HepG2 (cell line): ENCODE measurements at regions not wholly inside any gene's neighbourhood (a gene's known extent, or its start where the extent isn't known, plus 50 kb on each side); places are given as distances from the start of the nearest gene placed in this dataset.

Experiments
- ATAC-seq: fragments of 200-7000 bp; cut with Tn5 transposase; 3 replicates; pipeline ENCODE4 v1.9.1; 2020; ENCODE audit warnings: mild to moderate bottlenecking, moderate library complexity
- BruUV-seq: library from RNA; stranded (reverse); fragments of 400-500 nt; replicated peaks from 2 replicates; lab custom pipeline; 2021; lab: Mats Ljungman, UMichigan
- CTCF ChIA-PET: fragments of 300-600 bp; formaldehyde crosslinking; extraction: SDS; loops from one replicate; lab custom pipeline; 2021; ENCODE audit warnings: low total read pairs, inconsistent platforms, low intra/inter-chr PET ratio; lab: Yijun Ruan, JAX
- POLR2A ChIA-PET: fragments of 350-600 bp; sonication (Branson Sonifier 250); formaldehyde crosslinking; loops from one replicate; lab custom pipeline; 2020; ENCODE audit warnings: antibody characterized with exemption, inconsistent platforms; lab: Yijun Ruan, JAX
- DNase-seq: peaks from one replicate; pipeline ENCODE4 v3.0.0-alpha.2; 2015; ENCODE audit warnings: low spot score
- FAIRE-seq: peaks from 3 replicates; lab custom pipeline; 2011; peaks lifted over from hg19 to GRCh38; lab: Jason Lieb, UNC
- H2AFZ ChIP-seq: one replicate; pipeline ENCODE4 v1.6.1; 2011; ENCODE audit warnings: low read length, inconsistent platforms
- H3K27ac ChIP-seq: fragments of 300-600 bp; 3 replicates; pipeline ENCODE4 v1.8.0; 2011; ENCODE audit warnings: mixed run types, mild to moderate bottlenecking, mixed read lengths, low read length, inconsistent platforms; ENCODE audit not compliant: insufficient read depth; ENCODE audit errors: extremely low read length
- H3K27me3 ChIP-seq, 2 experiments: fragments of 200-600 bp in 1 of 2; 2 replicates in 1 of 2; 3 replicates in 1 of 2; pipeline versions ENCODE4 v1.6.0 to v1.8.0; 2011; ENCODE audit warnings: low read length in 2 of 2, mild to moderate bottlenecking in 2 of 2, moderate library complexity in 2 of 2, inconsistent platforms in 1 of 2; ENCODE audit not compliant: insufficient read depth in 2 of 2, control insufficient read depth in 1 of 2
- H3K36me3 ChIP-seq, 2 experiments: fragments of 200-600 bp in 1 of 2; replicated peaks in 1 of 2; 2 replicates in 1 of 2; 3 replicates in 1 of 2; pipeline versions ENCODE4 v1.5.1 to v1.8.0; 2011; ENCODE audit warnings: low read length in 2 of 2, inconsistent platforms in 1 of 2; ENCODE audit not compliant: insufficient read depth in 2 of 2, control insufficient read depth in 1 of 2
- H3K4me1 ChIP-seq: 2 replicates; pipeline ENCODE4 v1.5.1; 2012; ENCODE audit warnings: low read length, inconsistent platforms; ENCODE audit not compliant: insufficient read depth
- H3K4me2 ChIP-seq: 2 replicates; pipeline ENCODE4 v1.6.0; 2011; ENCODE audit warnings: low read depth, low read length, inconsistent platforms
- H3K4me3 ChIP-seq, 3 experiments: fragments of 200-600 bp in 1 of 3; sonication (generic), shearing (Covaris generic) in 1 of 3; replicated peaks in 1 of 3; 2 replicates each; pipeline ENCODE4 v1.5.1; 2011 to 2016; ENCODE audit warnings: low read length in 3 of 3, inconsistent platforms in 2 of 3, low read depth in 2 of 3, mild to moderate bottlenecking in 2 of 3, control low read depth in 1 of 3, mixed read lengths in 1 of 3; ENCODE audit not compliant: insufficient read depth in 1 of 3
- H3K79me2 ChIP-seq: one replicate; pipeline ENCODE4 v1.6.1; 2011; ENCODE audit warnings: low read length, inconsistent platforms; ENCODE audit not compliant: insufficient read depth
- H3K9ac ChIP-seq: 2 replicates; pipeline ENCODE4 v1.6.0; 2011; ENCODE audit warnings: mild to moderate bottlenecking, low read depth, low read length, inconsistent platforms; ENCODE audit not compliant: insufficient read depth
- H3K9me3 ChIP-seq: 2 replicates; pipeline ENCODE4 v1.5.1; 2012; ENCODE audit warnings: mild to moderate bottlenecking, low read length
- H4K20me1 ChIP-seq: 2 replicates; pipeline ENCODE4 v1.6.0; 2011; ENCODE audit warnings: inconsistent platforms, mild to moderate bottlenecking, low read length, moderate library complexity; ENCODE audit not compliant: insufficient read depth
- AFF4 ChIP-seq: sonication (generic); formaldehyde crosslinking; IDR thresholded peaks from 2 replicates; pipeline ENCODE4 v1.4.0; 2020; ENCODE audit warnings: missing genetic modification reagents
- ATF7 ChIP-seq, 2 experiments: fragments of 450-650 bp in 1 of 2; sonication (generic) in 1 of 2; formaldehyde crosslinking in 1 of 2; IDR thresholded peaks; 2 replicates each; pipeline versions ENCODE4 v1.4.0 to v1.6.1; 2016 to 2020; ENCODE audit warnings: antibody characterized with exemption in 1 of 2, mild to moderate bottlenecking in 1 of 2, missing genetic modification reagents in 1 of 2
- CSRNP2 ChIP-seq: sonication (generic); formaldehyde crosslinking; conservative IDR thresholded peaks from 2 replicates; pipeline ENCODE4 v1.8.0; 2022; ENCODE audit warnings: low read depth, missing genetic modification reagents
- FOXO4 ChIP-seq: sonication (generic); formaldehyde crosslinking; conservative IDR thresholded peaks from 2 replicates; pipeline ENCODE4 v1.8.1; 2023; ENCODE audit warnings: missing genetic modification reagents
- GPBP1L1 ChIP-seq: sonication (generic); formaldehyde crosslinking; IDR thresholded peaks from 2 replicates; pipeline ENCODE4 v1.5.0; 2020; ENCODE audit warnings: mild to moderate bottlenecking, missing genetic modification reagents
- GTF3A ChIP-seq: sonication (generic); formaldehyde crosslinking; conservative IDR thresholded peaks from 2 replicates; pipeline ENCODE4 v1.4.0; 2020; ENCODE audit warnings: mild to moderate bottlenecking, missing genetic modification reagents
- HOXA3 ChIP-seq: sonication (generic); formaldehyde crosslinking; IDR thresholded peaks from 2 replicates; pipeline ENCODE4 v1.5.0; 2020; ENCODE audit warnings: missing genetic modification reagents
- MXD1 ChIP-seq: sonication (generic); formaldehyde crosslinking; IDR thresholded peaks from 2 replicates; pipeline ENCODE4 v1.4.0; 2020; ENCODE audit warnings: mild to moderate bottlenecking, missing genetic modification reagents
- NR3C1 ChIP-seq: sonication (generic); formaldehyde crosslinking; IDR thresholded peaks from 2 replicates; pipeline ENCODE4 v1.4.0; 2020; ENCODE audit warnings: missing genetic modification reagents
- POLR2AphosphoS5 ChIP-seq: IDR thresholded peaks from 2 replicates; pipeline ENCODE4 v1.6.1; 2012; ENCODE audit warnings: low read depth, low read length
- SRSF1 ChIP-seq: fragments of 200-400 bp; formaldehyde crosslinking; optimal IDR thresholded peaks from 2 replicates; pipeline ENCODE3; 2017; ENCODE audit warnings: mild to moderate bottlenecking, low read depth, low read length, moderate library complexity
- YEATS4 ChIP-seq: sonication (generic); formaldehyde crosslinking; IDR thresholded peaks from 2 replicates; pipeline ENCODE4 v1.4.0; 2020; ENCODE audit warnings: missing genetic modification reagents, borderline replicate concordance
- ZNF335 ChIP-seq: sonication (generic); formaldehyde crosslinking; IDR thresholded peaks from 2 replicates; pipeline ENCODE4 v1.4.0; 2020; ENCODE audit warnings: missing genetic modification reagents
- ZNF703 ChIP-seq: sonication (generic); formaldehyde crosslinking; IDR thresholded peaks from 2 replicates; pipeline ENCODE4 v1.5.1; 2020; ENCODE audit warnings: missing genetic modification reagents, mild to moderate bottlenecking, moderate library complexity, borderline replicate concordance
- ZNF746 ChIP-seq: sonication (generic); formaldehyde crosslinking; IDR thresholded peaks from 2 replicates; pipeline ENCODE4 v1.8.0; 2022; ENCODE audit warnings: mild to moderate bottlenecking, missing genetic modification reagents
- WGBS: methylation state at CpG from one replicate; pipeline ENCODE4 v1.1.6; 2017; ENCODE audit warnings: low lambda C conversion rate; 5-methylcytosine and 5-hydroxymethylcytosine counted together
- in situ Hi-C: cut with HindIII; loops from 2 replicates; pipeline ENCODE4 v1.10.0; 2017; ENCODE audit warnings: low pct_unique_long_range_greater_than_20kb; ENCODE audit not compliant: extremely low pct_ligation_motif_present
- intact Hi-C: fragments of 100-400 bp; cut with micrococcal nuclease; formaldehyde crosslinking; loops from one replicate; pipeline ENCODE4 v1.10.0; 2022; ENCODE audit not compliant: unreplicated experiment

- Histone ChIP-seq H3K4me2 (no peak overlapping the region), H3K36me3 (no peaks in the 10 kb centered on the region), H4K20me1 (no peaks in the 10 kb centered on the region), H3K27me3 (peaks cover 0 to 36% of the 10 kb centered on the region in 2 experiments; a peak in 3 of 5 replicates), H3K9me3 (no peaks in the 10 kb centered on the region), H3K79me2 (no peaks in the 10 kb centered on the region), H2AFZ (no peak overlapping the region), H3K27ac (no peak overlapping the region), H3K4me1 (no peaks in the 10 kb centered on the region), H3K4me3 (no peak overlapping the region), H3K9ac (no peak overlapping the region)
- BruUV-seq, result no TSS peak
- 12% methylated on average over 17 of the region's 17 CpGs for WGBS
- ChIA-PET POLR2A (no interaction called here), CTCF (no interaction called here)
- no peak for ATAC-seq
- FAIRE-seq, result no peak
- intact Hi-C loops (no loop called here), in situ Hi-C loops (no loop called here)
- no peak for DNase-seq
- TF ChIP-seq FOXO4 (CRISPR knock-in tag) (no peak), NR3C1 (CRISPR knock-in tag) (no peak), GTF3A (CRISPR knock-in tag) (no peak), ZNF746 (CRISPR knock-in tag) (no peak), ZNF703 (CRISPR knock-in tag) (no peak), AFF4 (CRISPR knock-in tag) (no peak), ZNF335 (no peak), MXD1 (no peak), ATF7 (IDR thresholded peaks at IDR 0.05) (no peak), ATF7 (CRISPR knock-in tag; IDR thresholded peaks at IDR 0.05) (no peak), POLR2AphosphoS5 (no peak), CSRNP2 (CRISPR knock-in tag) (no peak), GPBP1L1 (CRISPR knock-in tag) (no peak), SRSF1 (no peak), HOXA3 (CRISPR knock-in tag) (no peak), YEATS4 (CRISPR knock-in tag) (no peak)
These were observed 100.1 kb upstream of the ALDH1A3 start for GRCh38 chr15:100779331-100780207.
